Gastroesophageal sphincter (tissue), 3 donors: ENCODE measurements at regions not wholly inside any gene's neighbourhood (a gene's known extent, or its start where the extent isn't known, plus 50 kb on each side); places are given as distances from the start of the nearest gene placed in this dataset.

Source experiments
- CTCF ChIP-seq, 4 experiments: fragments of 200-600 bp in 2 of 4; fragments of 450-650 bp in 2 of 4; sonication (generic) in 1 of 4; IDR thresholded peaks; one replicate each; pipeline ENCODE4 v1.5.1; 2017 to 2019; ENCODE audit warnings: antibody characterized with exemption in 4 of 4, mild to moderate bottlenecking in 2 of 4, moderate library complexity in 2 of 4
- EP300 ChIP-seq: sonication (generic); formaldehyde crosslinking; IDR thresholded peaks from one replicate; pipeline ENCODE4 v1.6.1; 2017; ENCODE audit warnings: antibody characterized with exemption, mild to moderate bottlenecking
- POLR2A ChIP-seq, 2 donors: fragments of 450-650 bp; IDR thresholded peaks; one replicate each; pipeline ENCODE4 v1.6.1; 2017; ENCODE audit warnings: antibody characterized with exemption in 2 of 2, mild to moderate bottlenecking in 2 of 2, moderate library complexity in 1 of 2

- TF ChIP-seq POLR2A (IDR thresholded peaks at IDR 0.05) (no peak), CTCF (IDR thresholded peaks at IDR 0.05) (no peak), EP300 (no peak)
Measured at GRCh38 chr13:92951273-92951890, 275.2 kb upstream of the GPC6 start.
